ENCODE measurements at regions not wholly inside any gene's neighbourhood (a gene's known extent, or its start where the extent isn't known, plus 50 kb on each side); places are given as distances from the start of the nearest gene placed in this dataset.

- TF ChIP-seq POLR2A (IDR thresholded peaks at IDR 0.05) (no peak), CTCF (IDR thresholded peaks at IDR 0.05) (no peak)
Measured at GRCh38 chr20:23243791-23244155, 106.8 kb upstream of the NXT1 start.
